GM21619 (cell line): ENCODE measurements at regions not wholly inside any gene's neighbourhood (a gene's known extent, or its start where the extent isn't known, plus 50 kb on each side); places are given as distances from the start of the nearest gene placed in this dataset.
"Not testable (repeated sequence)": the region's sequence is repeated elsewhere in the genome, so short reads cannot be mapped to it uniquely, and the experiment has no call there.

Source experiments
- ATAC-seq: cut with Tn5 transposase; IDR thresholded peaks from one replicate; pipeline ENCODE4 v1.9.1; 2021; ENCODE audit not compliant: unreplicated experiment

- not testable (repeated sequence) for ATAC-seq
These were observed 206.1 kb downstream of the MATN1 start for GRCh38 chr1:30517241-30517640.

- ATAC-seq = no peak
These were observed 206.9 kb downstream of the MATN1 start for GRCh38 chr1:30516485-30516858.

GRCh38 chr1:30515755-30516484, 207.5 kb downstream of the MATN1 start:
- ATAC-seq = no peak

- no peak for ATAC-seq
These were observed 208.4 kb downstream of the MATN1 start for GRCh38 chr1:30514945-30515344.

GRCh38 chr1:30514137-30514654, 209.2 kb downstream of the MATN1 start:
- no peak for ATAC-seq

GRCh38 chr1:30513396-30514136, 209.8 kb downstream of the MATN1 start:
- ATAC-seq = no peak

- no peak for ATAC-seq
These were observed 210.5 kb downstream of the MATN1 start for GRCh38 chr1:30512914-30513265.

GRCh38 chr1:30511991-30512913, 211.1 kb downstream of the MATN1 start:
- ATAC-seq = no peak

- no peak for ATAC-seq
These were observed 211.8 kb downstream of the MATN1 start for GRCh38 chr1:30511563-30511962.

- no peak for ATAC-seq
These were observed 212.3 kb downstream of the MATN1 start for GRCh38 chr1:30511106-30511505.

- no peak for ATAC-seq
These were observed 213.7 kb downstream of the MATN1 start for GRCh38 chr1:30509670-30510069.

GRCh38 chr1:30508611-30509010, 214.8 kb downstream of the MATN1 start:
- no peak for ATAC-seq

- no peak for ATAC-seq
These were observed 215.3 kb downstream of the MATN1 start for GRCh38 chr1:30508175-30508448.

GRCh38 chr1:30507401-30508174, 215.8 kb downstream of the MATN1 start:
- no peak for ATAC-seq

GRCh38 chr1:30507016-30507312, 216.4 kb downstream of the MATN1 start:
- ATAC-seq = no peak

- ATAC-seq = no peak
These were observed 216.9 kb downstream of the MATN1 start for GRCh38 chr1:30506291-30507015.

- no peak for ATAC-seq
These were observed 217.5 kb downstream of the MATN1 start for GRCh38 chr1:30505853-30506252.

GRCh38 chr1:30492451-30492850, 230.9 kb downstream of the MATN1 start:
- no peak for ATAC-seq

- no peak for ATAC-seq
These were observed 231.6 kb downstream of the MATN1 start for GRCh38 chr1:30491831-30492230.

GRCh38 chr1:30490554-30491053, 232.8 kb downstream of the MATN1 start:
- no peak for ATAC-seq
